ENCODE measurements at regions not wholly inside any gene's neighbourhood (a gene's known extent, or its start where the extent isn't known, plus 50 kb on each side); places are given as distances from the start of the nearest gene placed in this dataset.

- DNase-seq (ENCODE audit: low read depth) = no peak
These were observed 54.5 kb downstream of the ADRA2A start for GRCh38 chr10:111131168-111131799.

GRCh38 chr10:111137007-111137406, 60.2 kb downstream of the ADRA2A start:
- no peak for DNase-seq (ENCODE audit: low read depth)

- no peak for DNase-seq (ENCODE audit: low read depth)
These were observed 60.8 kb downstream of the ADRA2A start for GRCh38 chr10:111137587-111137986.

GRCh38 chr10:111138544-111138943, 61.7 kb downstream of the ADRA2A start:
- DNase-seq (ENCODE audit: low read depth) = no peak

GRCh38 chr10:111139567-111139966, 62.7 kb downstream of the ADRA2A start:
- DNase-seq (ENCODE audit: low read depth) = no peak

- no peak for DNase-seq (ENCODE audit: low read depth)
These were observed 65.4 kb downstream of the ADRA2A start for GRCh38 chr10:111142092-111142768.

GRCh38 chr10:111146025-111146640, 69.3 kb downstream of the ADRA2A start:
- DNase-seq (ENCODE audit: low read depth) = no peak

- DNase-seq (ENCODE audit: low read depth) = no peak
These were observed 71.2 kb downstream of the ADRA2A start for GRCh38 chr10:111148025-111148424.

- DNase-seq (ENCODE audit: low read depth) = no peak
These were observed 71.6 kb downstream of the ADRA2A start for GRCh38 chr10:111148440-111148839.

GRCh38 chr10:111150691-111151090, 73.9 kb downstream of the ADRA2A start:
- no peak for DNase-seq (ENCODE audit: low read depth)

- no peak for DNase-seq (ENCODE audit: low read depth)
These were observed 74.9 kb downstream of the ADRA2A start for GRCh38 chr10:111151595-111152307.

- DNase-seq (ENCODE audit: low read depth) = no peak
These were observed 79.9 kb downstream of the ADRA2A start for GRCh38 chr10:111156754-111157153.

GRCh38 chr10:111158595-111158994, 81.8 kb downstream of the ADRA2A start:
- no peak for DNase-seq (ENCODE audit: low read depth)

- DNase-seq (ENCODE audit: low read depth) = no peak
These were observed 84.5 kb downstream of the ADRA2A start for GRCh38 chr10:111161109-111161874.

- no peak for DNase-seq (ENCODE audit: low read depth)
These were observed 94.4 kb downstream of the ADRA2A start for GRCh38 chr10:111171183-111171582.

GRCh38 chr10:111175787-111176186, 99.0 kb downstream of the ADRA2A start:
- DNase-seq (ENCODE audit: low read depth) = no peak

GRCh38 chr10:111177379-111177778, 100.5 kb downstream of the ADRA2A start:
- no peak for DNase-seq (ENCODE audit: low read depth)

- no peak for DNase-seq (ENCODE audit: low read depth)
These were observed 102.7 kb downstream of the ADRA2A start for GRCh38 chr10:111179514-111179913.

- DNase-seq (ENCODE audit: low read depth) = no peak
These were observed 109.5 kb downstream of the ADRA2A start for GRCh38 chr10:111186358-111186757.

GRCh38 chr10:111187096-111187495, 110.3 kb downstream of the ADRA2A start:
- DNase-seq (ENCODE audit: low read depth) = no peak

GRCh38 chr10:111199587-111199986, 122.8 kb downstream of the ADRA2A start:
- no peak for DNase-seq (ENCODE audit: low read depth)

Measured in amniotic epithelial cell (primary cell).